ENCODE measurements at regions not wholly inside any gene's neighbourhood (a gene's known extent, or its start where the extent isn't known, plus 50 kb on each side); places are given as distances from the start of the nearest gene placed in this dataset.

DNA sequence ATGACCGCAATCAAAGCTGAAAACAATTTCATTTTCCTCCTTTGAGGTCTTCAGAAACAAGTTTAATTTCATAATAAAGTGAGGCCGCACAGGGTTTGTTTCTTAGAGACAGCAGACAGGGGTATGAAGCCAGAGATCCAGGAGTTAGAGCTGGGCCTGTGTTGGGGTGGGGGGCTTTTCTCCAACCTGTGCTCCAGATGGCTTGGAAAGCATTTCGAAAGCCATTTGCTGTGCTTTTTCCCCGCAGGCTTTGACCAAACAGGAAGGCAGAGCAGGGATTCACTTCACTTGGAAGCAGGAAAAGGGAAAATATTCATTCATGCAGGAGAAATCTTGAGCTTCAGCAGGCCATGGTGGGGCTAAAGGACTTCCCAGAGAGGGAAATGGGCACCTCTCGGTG is 617.4 kb downstream of the SOX6 start:
- no peak for DNase-seq (ENCODE audit: low spot score)

DNA sequence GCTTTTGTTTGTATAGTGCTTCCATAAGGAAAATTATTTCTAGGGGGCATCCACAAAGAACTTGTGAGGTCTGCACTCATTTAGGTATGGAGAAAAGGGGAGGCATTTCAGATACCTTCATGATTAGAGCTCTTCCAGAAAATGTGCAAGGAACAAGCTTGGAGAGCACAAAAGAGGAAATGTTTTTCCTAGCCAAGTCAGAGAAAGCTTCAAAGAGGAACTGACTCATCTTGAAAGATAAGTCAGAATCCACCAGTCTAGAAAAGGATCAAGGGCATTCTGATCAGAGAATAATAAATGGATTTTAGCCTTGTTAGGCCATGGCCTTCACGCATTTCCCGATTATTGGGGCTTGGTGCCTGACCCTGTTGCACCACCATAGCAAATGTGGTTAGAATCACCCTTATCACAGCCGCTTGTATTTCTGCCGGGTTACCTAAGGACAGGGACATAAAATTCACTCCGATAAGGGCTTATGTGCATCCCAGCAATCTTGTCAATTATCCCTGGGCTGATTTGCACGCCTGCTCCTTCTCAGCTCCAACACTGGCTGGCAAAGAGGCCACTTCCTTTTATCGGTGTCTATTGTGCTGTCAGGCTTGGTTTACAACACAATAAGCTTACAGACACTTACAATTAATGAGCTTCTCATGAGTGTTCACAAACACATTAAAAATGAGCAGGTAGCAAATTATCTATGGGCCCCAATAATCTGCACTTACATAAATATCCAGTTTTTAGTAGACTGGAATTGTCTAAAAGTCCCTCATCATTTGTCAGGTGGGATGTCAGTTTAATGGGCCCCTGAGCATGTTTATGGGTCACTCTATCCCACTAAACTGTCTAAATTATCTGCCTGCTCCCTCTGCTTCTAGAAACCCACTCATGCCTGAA is 613.5 kb downstream of the SOX6 start:
- peak; percentile 33 for DNase-seq (ENCODE audit: low spot score)

DNA sequence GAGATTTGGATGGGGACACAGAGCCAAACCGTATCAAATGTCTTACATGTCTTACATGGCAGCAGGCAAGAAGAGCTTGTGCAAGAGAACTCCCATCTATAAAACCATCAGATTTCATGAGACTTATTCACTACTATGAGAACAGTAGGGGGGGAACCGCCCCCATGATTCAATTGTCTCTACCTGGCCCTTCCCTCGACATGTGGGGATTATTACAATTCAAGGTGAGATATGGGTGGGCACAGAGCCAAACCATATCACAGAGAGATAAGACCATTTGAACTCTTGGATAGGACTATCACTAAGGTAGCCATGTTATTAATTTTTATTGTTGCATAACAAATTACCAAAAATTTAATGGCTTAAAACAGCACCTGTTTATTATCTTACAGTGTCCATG is 611.7 kb downstream of the SOX6 start:
- DNase-seq (ENCODE audit: low spot score): no peak

DNA sequence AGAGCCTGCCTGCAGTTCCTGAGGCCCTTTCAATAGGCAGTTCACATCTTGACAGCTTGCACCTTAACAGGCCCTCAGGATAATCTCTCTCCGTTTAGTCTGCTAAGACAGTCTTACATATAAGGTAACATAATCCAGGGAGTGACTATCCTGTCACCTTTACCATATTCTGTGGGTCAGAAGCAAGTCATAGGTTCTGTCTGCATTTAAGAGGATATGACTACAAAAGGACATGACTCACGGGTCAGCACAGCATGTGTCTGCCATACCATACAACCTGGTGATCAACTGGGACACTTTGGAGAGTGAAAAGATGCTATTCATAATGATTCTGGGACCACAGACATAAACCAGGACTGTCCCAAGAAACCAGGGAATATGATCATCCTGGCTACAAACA is 611.1 kb downstream of the SOX6 start:
- peak; percentile 58 for DNase-seq (ENCODE audit: low spot score)

DNA sequence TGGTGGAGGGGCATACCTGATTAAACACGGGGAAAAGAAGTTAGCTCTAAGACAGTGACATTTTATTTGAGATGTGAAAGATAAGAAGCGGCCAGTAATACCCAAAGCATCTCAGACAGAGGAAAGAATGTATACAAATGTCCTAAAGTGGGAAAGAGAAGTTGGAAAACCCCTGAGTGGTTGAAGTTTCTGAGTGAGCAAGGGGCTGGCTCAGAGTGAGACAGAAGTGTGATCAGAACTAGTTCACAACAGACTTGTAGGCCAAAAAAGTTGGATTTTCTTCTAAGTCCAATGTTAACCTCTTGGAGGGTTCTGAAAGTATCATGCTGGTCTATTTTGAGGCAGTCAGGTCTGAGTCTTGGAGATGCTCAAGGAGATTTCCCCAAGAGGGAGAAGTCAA is 608.7 kb downstream of the SOX6 start:
- DNase-seq (ENCODE audit: low spot score): no peak

DNA sequence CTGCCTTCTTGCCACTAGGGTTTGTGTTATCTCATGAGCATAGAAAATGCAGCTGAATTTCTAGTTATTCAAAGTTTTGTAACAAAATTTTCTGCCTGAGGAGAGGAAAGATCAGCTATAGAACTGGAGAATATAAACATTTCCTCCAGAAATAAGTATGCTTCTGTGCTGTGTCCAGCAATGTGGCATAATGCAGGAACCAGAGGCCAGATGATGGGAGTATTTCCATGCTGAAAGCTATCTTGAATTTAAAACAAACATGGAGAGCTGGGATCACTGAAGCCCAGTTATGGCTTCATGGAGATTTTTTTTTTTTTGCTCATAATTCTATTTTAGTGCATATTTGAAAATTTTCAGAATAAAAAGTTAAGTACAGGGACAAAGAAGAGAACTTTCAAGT is 608.2 kb downstream of the SOX6 start:
- DNase-seq (ENCODE audit: low spot score): no peak

DNA sequence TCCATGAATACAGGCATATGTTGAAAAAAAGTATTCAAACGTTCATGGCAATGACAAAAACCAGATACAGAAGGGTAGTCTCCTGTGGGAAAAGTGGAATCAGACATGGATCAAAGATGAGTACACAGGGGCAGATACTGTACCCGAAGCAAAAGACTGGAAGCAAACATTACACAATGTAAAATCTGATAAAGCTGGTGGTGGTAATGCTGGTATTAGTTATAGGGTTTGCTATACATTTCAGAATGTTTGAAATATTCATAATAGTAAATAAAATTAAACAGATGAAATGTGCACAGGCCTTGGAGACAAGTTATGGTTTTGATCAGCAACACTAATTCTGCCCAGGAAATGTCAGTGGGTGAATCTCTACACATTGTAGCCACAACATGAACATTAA is 607.6 kb downstream of the SOX6 start:
- no peak for DNase-seq (ENCODE audit: low spot score)

DNA sequence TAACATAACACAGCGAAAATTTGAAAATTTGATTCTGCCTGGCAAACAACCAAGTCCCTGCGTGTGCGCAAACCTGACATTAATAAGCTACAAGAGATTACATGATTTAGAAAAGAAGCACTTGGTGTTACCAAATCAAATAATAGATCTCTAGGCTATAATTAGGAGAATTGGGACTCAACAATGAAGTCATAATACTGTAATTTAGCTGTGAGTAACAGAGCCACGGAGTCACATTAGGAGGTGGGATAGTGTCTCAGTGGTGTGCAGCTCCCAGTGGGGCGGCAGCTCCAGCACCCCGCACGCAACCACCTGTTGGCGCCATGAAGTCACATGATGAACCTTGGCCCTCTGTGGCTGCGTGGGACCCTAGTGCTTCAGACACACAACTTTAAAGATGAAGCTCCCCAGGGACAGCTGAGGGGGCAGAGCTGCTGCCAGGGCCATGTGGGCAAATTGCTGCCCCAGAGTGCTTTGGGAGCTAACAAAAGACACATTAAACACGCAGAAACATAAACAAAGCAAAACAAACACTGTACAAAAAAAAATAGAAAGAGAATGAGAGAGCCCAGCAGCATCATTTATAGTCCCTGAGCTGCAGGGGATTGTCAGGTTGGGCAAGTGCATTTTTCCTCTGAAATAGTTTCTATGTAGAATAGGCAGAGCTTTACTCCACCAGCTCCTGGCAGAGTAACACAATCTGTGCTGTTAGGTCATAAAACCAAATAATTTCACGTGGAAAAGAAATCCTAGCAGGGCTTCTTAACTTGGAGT is 605.6 kb downstream of the SOX6 start:
- no peak for DNase-seq (ENCODE audit: low spot score)

DNA sequence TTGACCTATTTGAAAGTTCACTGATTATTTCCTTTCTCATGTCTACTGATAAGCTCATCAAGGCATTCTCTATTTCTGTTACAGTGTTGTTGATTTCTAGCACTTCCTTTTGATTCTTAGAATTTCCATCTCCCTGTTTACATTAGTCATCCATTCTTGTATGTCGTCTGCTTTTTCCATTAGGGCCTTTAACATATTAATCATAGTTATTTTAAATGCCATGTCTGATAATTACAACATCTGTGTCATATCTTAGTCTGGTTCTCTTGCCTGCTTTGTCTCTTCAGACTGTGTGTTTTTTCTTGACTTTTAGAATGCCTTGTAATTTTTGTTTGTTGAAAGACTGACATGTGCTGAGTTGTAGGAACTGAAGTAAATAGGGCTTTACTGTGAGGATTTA is 602.1 kb downstream of the SOX6 start:
- DNase-seq (ENCODE audit: low spot score): no peak

DNA sequence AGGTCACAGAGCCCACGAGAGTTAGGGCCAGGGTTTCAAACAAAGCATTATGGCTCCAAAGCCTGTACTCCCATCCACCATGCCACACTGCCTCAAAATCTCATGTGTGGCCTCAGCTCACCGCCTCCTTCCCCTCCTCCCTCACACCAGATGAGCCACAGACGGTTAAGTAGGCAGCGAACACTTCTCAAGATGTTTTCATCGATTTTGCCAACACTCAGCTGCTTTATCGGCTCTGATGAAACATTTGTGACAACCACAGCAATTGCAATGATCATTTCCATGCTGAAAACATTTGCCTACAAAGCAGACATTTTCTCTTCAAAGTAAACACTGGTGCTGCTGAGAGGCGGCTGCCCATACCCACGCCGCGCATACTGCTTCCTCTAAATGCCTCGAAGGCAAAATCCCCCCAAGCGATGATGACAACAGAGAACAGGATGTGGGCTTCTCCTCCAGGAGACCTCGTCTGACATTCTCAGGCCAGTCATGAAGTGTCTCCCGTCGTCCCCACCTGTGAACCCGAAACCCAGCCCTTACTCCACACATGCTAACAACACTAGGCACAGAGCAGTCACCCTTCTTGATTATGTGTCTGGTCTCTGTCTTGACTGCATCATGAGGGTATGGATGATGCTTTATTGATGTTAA is 599.2 kb downstream of the SOX6 start:
- DNase-seq (ENCODE audit: low spot score): no peak

DNA sequence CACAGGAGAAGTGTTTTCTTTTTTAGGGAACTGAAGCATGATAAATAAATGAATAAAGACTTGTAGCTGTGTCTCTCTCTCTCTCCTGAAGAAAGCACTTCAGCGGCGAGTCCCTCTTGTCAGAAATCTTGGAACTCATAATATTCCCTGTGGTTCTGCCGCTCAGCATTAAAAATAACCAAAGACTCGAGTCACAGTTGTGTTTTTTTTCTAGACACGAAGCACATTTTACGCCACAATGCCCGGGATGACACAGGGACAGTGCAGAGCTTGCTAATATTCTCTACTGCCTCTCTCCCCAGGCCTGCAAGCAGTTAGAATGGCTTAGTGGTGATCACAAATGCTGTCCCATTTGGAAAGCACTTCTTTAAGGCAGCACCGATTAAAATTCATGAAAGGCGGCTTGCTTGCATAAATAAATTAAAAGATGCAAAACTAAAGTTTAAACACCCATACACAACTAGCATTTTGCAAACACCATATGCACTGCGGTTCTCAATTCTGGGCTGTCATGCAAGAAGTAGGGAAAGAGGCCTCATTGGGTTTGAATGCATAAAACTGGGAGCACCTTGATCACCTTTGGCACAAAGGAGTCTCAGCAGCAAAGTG is 597.4 kb downstream of the SOX6 start:
- no peak for DNase-seq (ENCODE audit: low spot score)

DNA sequence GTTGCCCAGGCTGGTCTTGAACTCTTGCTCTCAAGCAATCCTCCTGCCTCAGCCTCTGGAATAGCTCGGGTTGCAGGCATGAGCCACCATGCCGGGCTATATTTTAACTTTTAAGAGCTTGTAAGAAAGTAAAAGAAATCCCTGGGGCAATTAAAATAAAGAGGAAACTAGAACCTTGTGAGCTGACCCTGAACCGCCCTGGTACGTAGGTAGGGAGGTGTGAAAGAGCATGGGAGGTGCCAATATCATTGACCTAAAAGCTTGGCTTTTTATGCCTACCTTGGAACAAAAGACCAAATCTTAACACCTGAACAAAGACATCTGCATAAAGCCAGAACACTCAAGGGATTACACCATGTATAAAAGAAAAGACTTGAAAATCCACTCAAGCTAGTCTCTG is 595.1 kb downstream of the SOX6 start:
- DNase-seq (ENCODE audit: low spot score): no peak

DNA sequence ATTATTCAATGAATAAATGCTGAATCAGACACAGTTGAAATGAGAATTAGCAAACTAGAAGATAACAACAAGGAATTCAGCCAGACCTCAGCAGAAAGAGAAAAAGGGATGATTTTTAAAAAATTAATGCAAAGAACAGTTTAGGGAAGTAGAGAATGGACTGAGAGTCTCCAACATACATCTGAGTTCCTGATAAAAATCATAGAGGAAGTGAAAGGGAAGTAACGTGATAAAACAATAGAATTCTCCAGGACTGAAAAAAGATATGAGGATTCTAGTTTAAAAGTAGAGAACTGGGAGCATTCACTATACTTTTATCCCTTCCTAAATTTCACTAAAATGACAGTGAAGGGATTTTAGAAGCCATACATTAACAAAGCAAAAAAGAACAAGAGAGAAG is 592.0 kb downstream of the SOX6 start:
- no peak for DNase-seq (ENCODE audit: low spot score)

DNA sequence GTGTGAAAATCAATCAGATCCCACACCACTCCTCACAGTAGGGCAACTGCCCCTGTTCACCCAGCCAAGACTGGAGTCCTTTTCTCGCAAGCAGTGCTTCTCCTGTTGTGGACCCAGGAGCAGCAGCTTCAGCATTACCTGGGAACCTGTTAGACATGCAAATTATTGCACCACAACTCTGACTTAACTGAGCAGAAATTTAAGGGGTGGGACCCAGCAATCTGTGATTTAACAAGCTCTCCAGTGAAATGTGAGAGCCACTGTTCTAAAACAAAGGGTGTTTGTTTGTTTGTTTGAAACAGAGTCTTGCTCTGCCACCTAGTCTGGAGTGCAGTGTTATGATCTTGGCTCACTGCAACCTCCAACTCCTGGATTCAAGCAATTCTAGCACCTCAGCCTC is 591.4 kb downstream of the SOX6 start:
- peak; percentile 16 for DNase-seq (ENCODE audit: low spot score)

DNA sequence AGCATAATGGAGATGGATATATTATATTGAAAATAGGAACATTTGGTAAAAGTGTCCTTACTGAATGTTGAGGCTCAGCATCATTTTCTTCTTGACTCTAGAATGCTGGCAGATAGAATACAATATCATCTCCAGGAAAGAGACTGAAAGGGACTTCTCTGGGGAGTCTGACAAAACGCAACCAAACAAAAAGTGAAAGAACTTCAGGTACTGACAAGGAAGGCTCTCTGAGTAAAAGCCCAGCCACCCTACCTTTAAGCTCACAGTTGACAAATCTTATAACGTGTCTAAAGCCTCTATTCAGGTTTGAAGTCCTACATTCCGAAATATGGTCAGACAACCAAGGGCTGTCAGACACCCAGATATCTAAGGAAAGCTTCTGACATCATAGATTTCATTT is 590.8 kb downstream of the SOX6 start:
- DNase-seq (ENCODE audit: low spot score): no peak

DNA sequence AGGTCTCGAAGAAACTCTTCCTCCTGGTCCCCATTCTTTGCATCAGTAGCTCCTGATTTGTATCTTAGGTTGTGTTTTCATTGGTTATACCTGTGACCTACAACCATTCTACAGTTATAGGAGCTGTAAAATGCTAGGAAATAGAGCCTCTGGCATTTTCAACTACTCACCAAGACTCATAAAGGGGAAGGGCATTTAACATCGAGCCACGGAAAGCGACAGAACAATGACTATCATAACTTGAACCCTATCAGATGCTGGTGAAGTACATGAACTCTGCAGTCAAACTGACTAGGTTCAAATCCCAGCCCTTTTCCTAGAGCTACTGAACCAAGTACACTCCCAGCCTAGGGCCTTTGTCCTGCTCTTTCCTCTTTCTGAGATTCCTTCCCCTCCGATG is 588.0 kb downstream of the SOX6 start:
- no peak for DNase-seq (ENCODE audit: low spot score)

DNA sequence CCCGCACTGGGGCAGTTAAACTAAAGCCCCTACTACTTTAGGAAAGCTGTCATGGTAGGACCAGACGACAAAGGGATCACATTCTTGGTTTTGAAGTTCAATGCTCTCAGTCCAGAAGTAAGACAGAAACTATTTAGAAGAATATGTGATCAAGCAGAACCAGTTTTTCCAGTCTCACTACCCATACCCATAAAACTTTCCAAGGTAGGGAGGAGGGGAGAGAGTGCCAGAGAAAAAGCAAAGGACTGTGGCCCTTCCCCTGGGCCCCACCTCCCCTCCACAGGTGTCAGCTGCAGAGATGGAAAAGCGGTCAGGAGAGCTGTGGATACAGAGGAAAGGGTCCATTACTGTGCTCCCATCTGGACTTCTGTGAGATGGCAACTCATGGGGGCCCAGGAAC is 587.1 kb downstream of the SOX6 start:
- peak; percentile 33 for DNase-seq (ENCODE audit: low spot score)

DNA sequence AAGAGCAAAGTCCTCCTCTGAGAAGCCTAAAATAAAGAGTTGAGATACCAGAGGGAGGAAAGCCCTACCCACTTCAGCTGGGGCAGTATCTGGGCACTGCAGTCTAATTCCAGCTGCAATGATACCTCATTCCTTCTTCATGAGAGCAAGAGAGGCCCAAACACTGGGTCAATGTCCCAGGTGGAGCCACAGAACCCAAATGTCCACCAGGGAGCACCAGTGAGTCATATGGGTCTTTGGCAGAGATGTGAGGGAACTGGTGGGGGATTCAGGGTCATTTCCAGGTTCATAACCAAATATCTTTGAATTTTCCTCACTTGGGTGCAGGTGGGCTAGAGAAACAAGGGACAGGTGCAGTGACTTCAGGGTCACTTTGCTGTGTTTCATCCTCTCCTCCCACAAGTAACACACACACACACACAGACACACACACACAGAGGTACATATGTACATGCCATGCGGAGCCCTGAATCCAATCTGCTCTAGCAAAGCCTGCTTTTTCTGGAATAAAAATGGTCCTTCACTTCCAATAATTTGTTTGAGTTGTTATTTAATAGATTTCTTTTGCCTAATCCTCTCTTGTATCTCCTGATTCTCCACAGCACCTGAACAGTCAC is 585.4 kb downstream of the SOX6 start:
- DNase-seq (ENCODE audit: low spot score): peak; percentile 40

DNA sequence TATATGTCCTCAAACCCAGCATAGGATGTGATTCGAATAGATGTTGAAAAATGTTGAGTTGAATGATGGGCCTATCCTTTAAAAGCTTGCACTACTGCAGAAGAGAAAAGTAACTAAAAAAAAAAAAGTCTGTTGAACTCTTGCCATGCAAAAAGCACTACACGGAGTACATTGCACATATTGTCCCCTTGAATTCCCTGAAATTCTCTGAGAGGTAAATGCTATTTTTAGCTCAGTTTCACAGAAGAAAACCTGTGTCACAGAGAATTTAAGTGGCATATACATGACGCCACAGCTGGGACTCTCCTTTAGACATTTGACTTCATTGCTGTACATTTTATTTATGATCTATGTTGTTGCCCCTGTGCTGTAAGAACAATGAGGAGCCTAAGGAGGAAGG is 583.8 kb downstream of the SOX6 start:
- no peak for DNase-seq (ENCODE audit: low spot score)

DNA sequence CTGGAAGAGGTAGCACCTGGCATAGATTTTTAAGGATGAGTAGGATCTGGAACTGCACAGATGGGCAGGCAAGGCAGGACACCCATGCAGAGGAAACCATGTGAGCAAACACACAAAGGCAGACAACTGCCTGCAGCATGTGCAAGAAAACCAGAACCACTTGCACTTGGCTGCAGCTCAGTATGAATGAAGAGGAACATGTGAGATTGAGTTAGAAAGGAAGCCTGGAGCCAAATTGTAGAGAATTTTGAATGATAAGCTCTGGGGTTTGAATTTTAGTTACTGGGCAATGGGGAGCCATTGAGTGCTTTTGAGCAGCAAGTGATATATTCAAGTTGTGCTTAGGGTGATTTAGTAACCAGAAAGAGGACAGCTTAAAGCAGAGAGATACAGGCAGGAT is 583.4 kb downstream of the SOX6 start:
- no peak for DNase-seq (ENCODE audit: low spot score)

DNA sequence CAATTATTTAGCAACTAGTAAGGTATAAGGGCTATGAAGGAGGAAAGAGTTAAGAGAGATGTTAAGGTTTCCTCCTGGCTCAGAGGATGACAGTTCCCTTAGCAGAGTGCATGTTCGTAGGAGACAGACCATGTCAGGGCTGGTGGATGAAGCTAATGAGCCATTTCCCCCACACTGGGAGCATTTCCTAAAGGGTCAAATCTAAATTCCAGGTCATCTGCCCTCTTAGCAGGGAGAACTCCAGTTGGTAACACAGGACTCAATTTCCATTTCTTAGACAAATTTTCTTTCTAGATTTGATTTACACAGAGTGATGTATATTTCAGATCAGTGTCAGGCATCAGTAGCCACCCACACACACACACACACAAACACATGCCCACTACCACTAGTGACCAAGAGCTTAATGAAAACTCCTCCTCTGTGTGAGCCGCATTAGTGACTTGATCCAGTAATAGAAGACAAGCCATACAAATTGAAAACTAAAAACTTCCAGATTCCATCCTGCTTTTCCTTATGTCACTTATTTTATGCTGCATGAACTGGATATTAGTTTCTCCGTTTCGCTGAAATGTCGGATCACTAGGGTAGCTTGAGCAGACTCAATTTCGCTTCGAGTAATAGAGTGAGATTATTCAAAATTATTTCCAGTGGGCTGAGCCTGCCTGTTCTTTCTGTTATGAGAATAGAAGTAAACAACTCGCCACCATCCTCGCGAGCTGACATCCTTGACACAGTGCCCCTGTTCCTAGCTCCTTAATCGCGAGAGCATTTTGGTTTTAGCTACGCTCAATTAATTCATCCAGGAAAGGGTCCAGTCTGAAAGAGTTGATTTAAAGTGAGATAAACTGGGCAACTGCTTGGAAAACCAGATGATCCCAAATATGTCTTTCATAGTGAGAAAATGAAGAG is 582.6 kb downstream of the SOX6 start:
- DNase-seq (ENCODE audit: low spot score): no peak

All from kidney tubule cell (primary cell).